22Rv1 (cell line): ENCODE measurements at regions not wholly inside any gene's neighbourhood (a gene's known extent, or its start where the extent isn't known, plus 50 kb on each side); places are given as distances from the start of the nearest gene placed in this dataset.

ENCODE experiments used
- ZFX ChIP-seq: fragments of 450-650 bp; IDR thresholded peaks from 2 replicates; pipeline ENCODE4 v1.6.1; 2017; ENCODE audit warnings: antibody characterized with exemption, borderline replicate concordance
- TF ChIP-seq, protein P1 (sequence below): fragments of 450-650 bp; IDR thresholded peaks from 2 replicates; pipeline ENCODE4 v1.5.1; 2017; ENCODE audit warnings: mild to moderate bottlenecking

DNA sequence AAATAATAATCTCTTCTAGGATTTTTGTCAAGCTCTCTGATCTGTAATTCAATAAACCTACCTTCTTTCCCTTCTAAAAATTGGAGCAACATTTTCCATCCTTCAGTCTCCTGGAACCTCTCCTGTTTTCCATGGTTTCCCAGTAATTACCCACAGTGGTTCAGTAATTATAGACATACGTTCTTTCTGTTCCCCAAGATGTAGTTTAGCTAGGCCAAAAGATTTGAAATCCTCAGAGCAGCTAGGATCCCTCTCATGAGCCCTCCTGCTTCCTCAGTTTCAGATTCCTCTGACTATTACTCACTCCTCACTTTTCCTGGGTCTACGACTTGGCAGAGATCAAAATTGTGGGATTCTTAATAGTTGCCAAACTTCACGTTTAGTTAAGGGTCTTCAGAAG lies 76.9 kb upstream of the IGSF10 start:
- TF ChIP-seq, protein P1, sequence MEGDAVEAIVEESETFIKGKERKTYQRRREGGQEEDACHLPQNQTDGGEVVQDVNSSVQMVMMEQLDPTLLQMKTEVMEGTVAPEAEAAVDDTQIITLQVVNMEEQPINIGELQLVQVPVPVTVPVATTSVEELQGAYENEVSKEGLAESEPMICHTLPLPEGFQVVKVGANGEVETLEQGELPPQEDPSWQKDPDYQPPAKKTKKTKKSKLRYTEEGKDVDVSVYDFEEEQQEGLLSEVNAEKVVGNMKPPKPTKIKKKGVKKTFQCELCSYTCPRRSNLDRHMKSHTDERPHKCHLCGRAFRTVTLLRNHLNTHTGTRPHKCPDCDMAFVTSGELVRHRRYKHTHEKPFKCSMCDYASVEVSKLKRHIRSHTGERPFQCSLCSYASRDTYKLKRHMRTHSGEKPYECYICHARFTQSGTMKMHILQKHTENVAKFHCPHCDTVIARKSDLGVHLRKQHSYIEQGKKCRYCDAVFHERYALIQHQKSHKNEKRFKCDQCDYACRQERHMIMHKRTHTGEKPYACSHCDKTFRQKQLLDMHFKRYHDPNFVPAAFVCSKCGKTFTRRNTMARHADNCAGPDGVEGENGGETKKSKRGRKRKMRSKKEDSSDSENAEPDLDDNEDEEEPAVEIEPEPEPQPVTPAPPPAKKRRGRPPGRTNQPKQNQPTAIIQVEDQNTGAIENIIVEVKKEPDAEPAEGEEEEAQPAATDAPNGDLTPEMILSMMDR = no peak
- no peak for TF ChIP-seq ZFX
